K562 (cell line): ENCODE measurements at regions not wholly inside any gene's neighbourhood (a gene's known extent, or its start where the extent isn't known, plus 50 kb on each side); places are given as distances from the start of the nearest gene placed in this dataset.

Source experiments
- ATAC-seq: fragments of 200-7000 bp; cut with Tn5 transposase; 3 replicates; pipeline ENCODE4 v1.9.1; 2020; ENCODE audit warnings: moderate library complexity
- BruUV-seq: library from RNA; stranded (reverse); fragments of 400-500 nt; replicated peaks from 2 replicates; lab custom pipeline; 2021; lab: Mats Ljungman, UMichigan
- CTCF ChIA-PET: fragments of 300-600 bp; formaldehyde crosslinking; extraction: SDS; loops from one replicate; lab custom pipeline; 2021; ENCODE audit warnings: low intra/inter-chr PET ratio; lab: Yijun Ruan, JAX
- POLR2A ChIA-PET: fragments of 300-600, 350-650 bp; sonication (Branson Sonifier 250); formaldehyde crosslinking; extraction: SDS; loops from one replicate; lab custom pipeline; 2021; ENCODE audit warnings: antibody characterized with exemption, inconsistent platforms; lab: Yijun Ruan, JAX
- DNase-seq, 4 experiments: peaks; one replicate each; pipeline versions ENCODE4 v3.0.0 to v3.0.0-alpha.2; 2011 to 2018; ENCODE audit warnings: low spot score in 3 of 4, mixed read lengths in 3 of 4; ENCODE audit errors: extremely low read depth in 1 of 4
- FAIRE-seq: peaks from 2 replicates; lab custom pipeline; 2011; peaks lifted over from hg19 to GRCh38; lab: Jason Lieb, UNC
- H2AFZ ChIP-seq: 2 replicates; pipeline ENCODE4 v1.6.0; 2011; ENCODE audit warnings: low read depth, low read length, control low read depth, inconsistent platforms
- H3K27ac ChIP-seq: fragments of 200-600 bp; 3 replicates; pipeline ENCODE4 v1.8.0; 2011; ENCODE audit warnings: low read depth, mild to moderate bottlenecking, control low read depth, inconsistent platforms, low read length, moderate library complexity, mixed read lengths; ENCODE audit errors: extremely low read depth
- H3K27me3 ChIP-seq, 2 experiments: fragments of 300-600 bp in 1 of 2; 2 replicates in 1 of 2; 3 replicates in 1 of 2; pipeline versions ENCODE4 v1.6.0 to v1.8.0; 2011; ENCODE audit warnings: inconsistent platforms in 2 of 2, low read length in 2 of 2, mild to moderate bottlenecking in 1 of 2, mixed read lengths in 1 of 2, moderate library complexity in 1 of 2; ENCODE audit not compliant: control insufficient read depth in 2 of 2, insufficient read depth in 2 of 2
- H3K36me3 ChIP-seq: fragments of 300-600 bp; 3 replicates; pipeline ENCODE4 v1.8.0; 2011; ENCODE audit warnings: mild to moderate bottlenecking, low read length, inconsistent platforms; ENCODE audit not compliant: control insufficient read depth, insufficient read depth
- H3K4me1 ChIP-seq, 2 experiments: fragments of 200-600 bp in 1 of 2; replicated peaks in 1 of 2; 2 replicates in 1 of 2; 3 replicates in 1 of 2; pipeline versions ENCODE4 v1.5.1 to v1.8.0; 2011; ENCODE audit warnings: inconsistent platforms in 2 of 2, low read length in 2 of 2, mild to moderate bottlenecking in 1 of 2, mixed read lengths in 1 of 2, moderate library complexity in 1 of 2; ENCODE audit not compliant: control insufficient read depth in 2 of 2, insufficient read depth in 2 of 2
- H3K4me2 ChIP-seq: 2 replicates; pipeline ENCODE4 v1.6.1; 2011; ENCODE audit warnings: low read length, control low read depth, inconsistent platforms, mixed read lengths; ENCODE audit not compliant: insufficient read depth
- H3K4me3 ChIP-seq: fragments of 200-600 bp; sonication (generic), shearing (Covaris generic); 2 replicates; pipeline ENCODE4 v1.5.1; 2016; ENCODE audit warnings: control low read depth, inconsistent platforms
- H3K79me2 ChIP-seq: fragments of 200-600 bp; 3 replicates; pipeline ENCODE4 v1.8.0; 2011; ENCODE audit warnings: low read length, inconsistent platforms; ENCODE audit not compliant: control insufficient read depth, insufficient read depth
- H3K9ac ChIP-seq, 2 experiments: 2 replicates each; pipeline versions ENCODE4 v1.6.0 to v1.6.1; 2011; ENCODE audit warnings: low read depth in 2 of 2, low read length in 2 of 2, control low read depth in 1 of 2, inconsistent platforms in 1 of 2, mild to moderate bottlenecking in 1 of 2, mixed read lengths in 1 of 2; ENCODE audit not compliant: insufficient read depth in 1 of 2
- H3K9me1 ChIP-seq: one replicate; pipeline ENCODE4 v1.6.0; 2011; ENCODE audit warnings: inconsistent platforms, mild to moderate bottlenecking, low read length, moderate library complexity; ENCODE audit not compliant: control insufficient read depth, insufficient read depth
- H3K9me3 ChIP-seq: replicated peaks from 2 replicates; pipeline ENCODE4 v1.5.1; 2011; ENCODE audit warnings: low read depth, low read length, inconsistent platforms; ENCODE audit not compliant: control insufficient read depth, insufficient read depth
- H4K20me1 ChIP-seq: replicated peaks from 2 replicates; pipeline ENCODE4 v1.6.1; 2011; ENCODE audit warnings: low read length, inconsistent platforms, mixed read lengths; ENCODE audit not compliant: control insufficient read depth, insufficient read depth
- EP300 ChIP-seq: IDR thresholded peaks from 2 replicates; pipeline ENCODE4 v1.6.1; 2012; ENCODE audit warnings: low read length, improper control_type of control experiment
- HMGN3 ChIP-seq: IDR thresholded peaks from 2 replicates; pipeline ENCODE4 v1.6.1; 2011; ENCODE audit warnings: borderline replicate concordance, low read depth, mild to moderate bottlenecking, mixed read lengths, low read length; ENCODE audit not compliant: insufficient read length; ENCODE audit errors: extremely low read depth
- USF1 ChIP-seq: sonication (generic); formaldehyde crosslinking; IDR thresholded peaks from 2 replicates; pipeline ENCODE4 v1.9.0; 2022; ENCODE audit warnings: mild to moderate bottlenecking, missing genetic modification reagents
- ZFX ChIP-seq: sonication (generic); formaldehyde crosslinking; IDR thresholded peaks from 2 replicates; pipeline ENCODE4 v1.8.0; 2022; ENCODE audit warnings: mild to moderate bottlenecking, missing genetic modification reagents, moderate library complexity
- ZNF512 ChIP-seq: IDR thresholded peaks from 2 replicates; pipeline ENCODE4 v1.6.1; 2016; ENCODE audit warnings: missing genetic modification characterization, missing compliant biosample characterization
- ZNF584 ChIP-seq: fragments of 200-800 bp; sonication (Bioruptor generic); IDR thresholded peaks from 2 replicates; pipeline ENCODE4 v1.6.1; 2016; ENCODE audit warnings: low read depth, mild to moderate bottlenecking, missing genetic modification characterization, missing compliant biosample characterization
- WGBS: fragments of 100-300 bp; shearing (Covaris generic); methylation state at CpG from one replicate; pipeline ENCODE4 v1.1.6; 2016; ENCODE audit warnings: low coverage, mixed read lengths; ENCODE audit not compliant: insufficient coverage; ENCODE audit errors: missing lambda C conversion rate; 5-methylcytosine and 5-hydroxymethylcytosine counted together
- in situ Hi-C: fragments of 300-500 bp; cut with MboI; formaldehyde crosslinking; loops from 4 replicates; pipeline ENCODE4 v1.15.0; 2018; ENCODE audit warnings: inconsistent platforms, mixed read lengths
- intact Hi-C: fragments of 100-400 bp; cut with micrococcal nuclease; formaldehyde crosslinking; loops from 2 replicates; pipeline ENCODE4 v1.14.2; 2022
- TF ChIP-seq, protein P1 (sequence below): sonication (generic); formaldehyde crosslinking; IDR thresholded peaks from 2 replicates; pipeline ENCODE4 v1.8.0; 2023; ENCODE audit warnings: missing genetic modification reagents, mild to moderate bottlenecking, borderline replicate concordance

- no peaks in the 10 kb centered on the region for H4K20me1 ChIP-seq
- TF ChIP-seq ZNF512 (tag) (no peak), HMGN3 (no peak), ZFX (CRISPR knock-in tag) (no peak), USF1 (CRISPR knock-in tag) (no peak), ZNF584 (no peak), EP300 (no peak)
- TF ChIP-seq, protein P1, sequence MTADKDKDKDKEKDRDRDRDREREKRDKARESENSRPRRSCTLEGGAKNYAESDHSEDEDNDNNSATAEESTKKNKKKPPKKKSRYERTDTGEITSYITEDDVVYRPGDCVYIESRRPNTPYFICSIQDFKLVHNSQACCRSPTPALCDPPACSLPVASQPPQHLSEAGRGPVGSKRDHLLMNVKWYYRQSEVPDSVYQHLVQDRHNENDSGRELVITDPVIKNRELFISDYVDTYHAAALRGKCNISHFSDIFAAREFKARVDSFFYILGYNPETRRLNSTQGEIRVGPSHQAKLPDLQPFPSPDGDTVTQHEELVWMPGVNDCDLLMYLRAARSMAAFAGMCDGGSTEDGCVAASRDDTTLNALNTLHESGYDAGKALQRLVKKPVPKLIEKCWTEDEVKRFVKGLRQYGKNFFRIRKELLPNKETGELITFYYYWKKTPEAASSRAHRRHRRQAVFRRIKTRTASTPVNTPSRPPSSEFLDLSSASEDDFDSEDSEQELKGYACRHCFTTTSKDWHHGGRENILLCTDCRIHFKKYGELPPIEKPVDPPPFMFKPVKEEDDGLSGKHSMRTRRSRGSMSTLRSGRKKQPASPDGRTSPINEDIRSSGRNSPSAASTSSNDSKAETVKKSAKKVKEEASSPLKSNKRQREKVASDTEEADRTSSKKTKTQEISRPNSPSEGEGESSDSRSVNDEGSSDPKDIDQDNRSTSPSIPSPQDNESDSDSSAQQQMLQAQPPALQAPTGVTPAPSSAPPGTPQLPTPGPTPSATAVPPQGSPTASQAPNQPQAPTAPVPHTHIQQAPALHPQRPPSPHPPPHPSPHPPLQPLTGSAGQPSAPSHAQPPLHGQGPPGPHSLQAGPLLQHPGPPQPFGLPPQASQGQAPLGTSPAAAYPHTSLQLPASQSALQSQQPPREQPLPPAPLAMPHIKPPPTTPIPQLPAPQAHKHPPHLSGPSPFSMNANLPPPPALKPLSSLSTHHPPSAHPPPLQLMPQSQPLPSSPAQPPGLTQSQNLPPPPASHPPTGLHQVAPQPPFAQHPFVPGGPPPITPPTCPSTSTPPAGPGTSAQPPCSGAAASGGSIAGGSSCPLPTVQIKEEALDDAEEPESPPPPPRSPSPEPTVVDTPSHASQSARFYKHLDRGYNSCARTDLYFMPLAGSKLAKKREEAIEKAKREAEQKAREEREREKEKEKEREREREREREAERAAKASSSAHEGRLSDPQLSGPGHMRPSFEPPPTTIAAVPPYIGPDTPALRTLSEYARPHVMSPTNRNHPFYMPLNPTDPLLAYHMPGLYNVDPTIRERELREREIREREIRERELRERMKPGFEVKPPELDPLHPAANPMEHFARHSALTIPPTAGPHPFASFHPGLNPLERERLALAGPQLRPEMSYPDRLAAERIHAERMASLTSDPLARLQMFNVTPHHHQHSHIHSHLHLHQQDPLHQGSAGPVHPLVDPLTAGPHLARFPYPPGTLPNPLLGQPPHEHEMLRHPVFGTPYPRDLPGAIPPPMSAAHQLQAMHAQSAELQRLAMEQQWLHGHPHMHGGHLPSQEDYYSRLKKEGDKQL, result no peak
- no peak overlapping the region for H3K4me3 ChIP-seq
- H3K27me3 ChIP-seq, result no peaks in the 10 kb centered on the region
- WGBS, result 4% methylated on average over 37 of the region's 40 CpGs
- FAIRE-seq (no peak), ATAC-seq (no peak), DNase-seq (no peak)
- H2AFZ ChIP-seq, result no peak overlapping the region
- H3K27ac ChIP-seq, result no peak overlapping the region
- H3K9me1 ChIP-seq, result no peaks in the 10 kb centered on the region
- no peak overlapping the region for H3K9ac ChIP-seq
- no peaks in the 10 kb centered on the region for H3K9me3 ChIP-seq
- H3K79me2 ChIP-seq, result no peaks in the 10 kb centered on the region
- no peaks in the 10 kb centered on the region for H3K4me1 ChIP-seq
- ChIA-PET CTCF (no interaction called here), POLR2A (interaction anchor here (0.6 kb wide), 1 partner anchor 461 kb away, joined by 4 read pairs; no protein-coding TSS in a partner anchor)
- in situ Hi-C loops (no loop called here), intact Hi-C loops (no loop called here)
- no TSS peak for BruUV-seq
- H3K4me2 ChIP-seq, result no peak overlapping the region
- H3K36me3 ChIP-seq, result no peaks in the 10 kb centered on the region
Observed at GRCh38 chr2:163909411-163910080, 173.7 kb upstream of the FIGN start.
